ENCODE measurements at regions not wholly inside any gene's neighbourhood (a gene's known extent, or its start where the extent isn't known, plus 50 kb on each side); places are given as distances from the start of the nearest gene placed in this dataset.

- Histone ChIP-seq H3K9ac (ENCODE audit: low read length) (no peak overlapping the region), H3K9me3 (ENCODE audit: control insufficient read depth, low read depth, low read length) (no peaks in the 10 kb centered on the region), H3K4me3 (ENCODE audit: low read length) (no peak overlapping the region), H3K27me3 (ENCODE audit: control insufficient read depth, insufficient read depth, low read length) (no peaks in the 10 kb centered on the region), H3K4me1 (ENCODE audit: control insufficient read depth, low read depth, low read length) (peaks cover 7% of the 10 kb centered on the region), H3K27ac (ENCODE audit: low read length) (no peak overlapping the region), H3K36me3 (ENCODE audit: control insufficient read depth, low read depth, low read length) (no peaks in the 10 kb centered on the region)
Measured at GRCh38 chrX:45900766-45901615, 644.2 kb downstream of the ZNF674 start.

DNA sequence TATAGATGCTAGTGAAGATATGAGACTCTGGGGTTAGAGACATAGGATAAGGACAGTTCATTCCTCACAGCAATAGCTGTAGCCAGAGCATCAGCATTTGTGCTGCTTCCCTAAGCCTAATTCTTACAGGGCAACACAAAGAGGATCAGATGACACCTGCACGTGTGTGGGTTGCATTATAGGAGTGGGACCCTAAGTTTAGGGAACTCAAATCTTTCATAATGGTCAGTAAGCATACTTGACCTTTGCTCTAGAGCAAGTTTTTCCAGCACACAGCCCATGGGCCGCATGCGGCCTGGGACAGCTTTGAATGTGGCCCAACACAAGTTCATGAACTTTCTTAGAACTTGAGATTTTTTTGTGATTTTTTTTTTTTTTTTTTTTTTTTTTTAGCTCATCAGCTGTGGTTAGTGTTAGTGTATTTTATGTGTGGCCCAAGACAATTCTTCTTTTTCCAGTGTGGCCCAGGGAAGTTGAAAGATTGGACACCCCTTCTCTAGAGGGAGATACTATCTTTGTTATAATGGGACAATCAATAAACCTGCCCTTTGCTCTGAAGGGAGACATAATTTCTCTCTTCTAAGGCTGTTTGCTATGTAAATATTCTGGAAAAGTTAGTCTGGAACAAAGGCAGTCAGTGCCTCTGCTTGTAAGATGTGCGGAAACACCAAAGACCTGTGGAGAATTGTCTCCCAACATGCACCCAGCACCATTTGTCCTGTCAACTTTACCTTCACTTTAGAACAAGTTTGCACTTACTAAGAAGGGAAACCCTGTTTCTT, 650.2 kb downstream of the ZNF674 start:
- H3K9ac ChIP-seq (ENCODE audit: low read length), result no peak overlapping the region
- H3K27me3 ChIP-seq (ENCODE audit: control insufficient read depth, insufficient read depth, low read length), result no peaks in the 10 kb centered on the region
- H3K36me3 ChIP-seq (ENCODE audit: control insufficient read depth, low read depth, low read length), result no peaks in the 10 kb centered on the region
- H3K9me3 ChIP-seq (ENCODE audit: control insufficient read depth, low read depth, low read length), result peaks cover 4% of the 10 kb centered on the region
- no peak overlapping the region for H3K27ac ChIP-seq (ENCODE audit: low read length)
- H3K4me3 ChIP-seq (ENCODE audit: low read length), result no peak overlapping the region
- no peaks in the 10 kb centered on the region for H3K4me1 ChIP-seq (ENCODE audit: control insufficient read depth, low read depth, low read length)

GRCh38 chrX:45889471-45889870, 655.8 kb downstream of the ZNF674 start:
- Histone ChIP-seq H3K9me3 (ENCODE audit: control insufficient read depth, low read depth, low read length) (peaks cover 9% of the 10 kb centered on the region), H3K9ac (ENCODE audit: low read length) (no peak overlapping the region), H3K4me3 (ENCODE audit: low read length) (no peak overlapping the region), H3K4me1 (ENCODE audit: control insufficient read depth, low read depth, low read length) (no peaks in the 10 kb centered on the region), H3K27ac (ENCODE audit: low read length) (no peak overlapping the region), H3K27me3 (ENCODE audit: control insufficient read depth, insufficient read depth, low read length) (no peaks in the 10 kb centered on the region), H3K36me3 (ENCODE audit: control insufficient read depth, low read depth, low read length) (no peaks in the 10 kb centered on the region)

DNA sequence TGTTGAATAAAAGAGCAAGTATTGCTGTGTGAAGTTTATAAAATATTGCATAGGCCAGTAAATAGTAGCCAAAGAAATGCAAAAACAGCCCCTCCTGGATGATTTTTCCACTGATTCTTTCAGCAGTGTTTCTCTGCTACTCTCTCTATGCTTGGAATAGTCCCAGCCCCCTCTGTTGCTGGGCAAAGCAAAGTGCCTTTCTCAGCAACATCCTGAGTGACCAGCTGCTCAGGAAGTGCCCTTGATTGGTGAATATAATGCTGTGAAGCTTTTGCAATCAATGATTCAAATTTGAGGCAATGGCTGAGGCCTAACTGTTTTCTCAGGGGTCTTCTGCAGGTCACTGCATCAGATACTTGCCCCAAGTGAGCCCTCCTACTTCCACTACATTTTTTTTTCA, 656.7 kb downstream of the ZNF674 start:
- Histone ChIP-seq H3K4me3 (ENCODE audit: low read length) (no peak overlapping the region), H3K27me3 (ENCODE audit: control insufficient read depth, insufficient read depth, low read length) (no peaks in the 10 kb centered on the region), H3K9ac (ENCODE audit: low read length) (no peak overlapping the region), H3K4me1 (ENCODE audit: control insufficient read depth, low read depth, low read length) (no peaks in the 10 kb centered on the region), H3K36me3 (ENCODE audit: control insufficient read depth, low read depth, low read length) (no peaks in the 10 kb centered on the region), H3K9me3 (ENCODE audit: control insufficient read depth, low read depth, low read length) (peaks cover 9% of the 10 kb centered on the region), H3K27ac (ENCODE audit: low read length) (no peak overlapping the region)

DNA sequence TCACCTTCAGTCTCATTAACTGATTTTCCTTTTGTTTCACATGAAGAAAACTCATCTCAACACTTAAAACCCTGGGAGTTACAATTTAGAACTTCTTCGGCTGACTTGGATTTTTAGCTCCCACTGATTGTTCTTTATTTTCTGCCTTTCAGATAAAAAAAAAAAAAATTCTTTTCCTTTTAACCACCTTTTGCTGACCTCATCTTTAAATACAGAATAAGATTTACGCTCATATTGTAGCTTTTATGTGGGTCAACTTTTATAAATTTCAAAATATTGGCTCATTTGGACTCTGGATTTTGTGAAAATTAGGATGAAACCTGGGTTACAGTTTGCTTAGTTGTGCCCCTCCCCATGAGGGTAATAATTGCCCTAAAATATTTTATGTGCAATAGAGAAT, 659.3 kb downstream of the ZNF674 start:
- H3K4me1 ChIP-seq (ENCODE audit: control insufficient read depth, low read depth, low read length), result no peaks in the 10 kb centered on the region
- no peaks in the 10 kb centered on the region for H3K27me3 ChIP-seq (ENCODE audit: control insufficient read depth, insufficient read depth, low read length)
- no peaks in the 10 kb centered on the region for H3K36me3 ChIP-seq (ENCODE audit: control insufficient read depth, low read depth, low read length)
- no peak overlapping the region for H3K4me3 ChIP-seq (ENCODE audit: low read length)
- H3K27ac ChIP-seq (ENCODE audit: low read length), result no peak overlapping the region
- no peak overlapping the region for H3K9ac ChIP-seq (ENCODE audit: low read length)
- H3K9me3 ChIP-seq (ENCODE audit: control insufficient read depth, low read depth, low read length), result peaks cover 15% of the 10 kb centered on the region

DNA sequence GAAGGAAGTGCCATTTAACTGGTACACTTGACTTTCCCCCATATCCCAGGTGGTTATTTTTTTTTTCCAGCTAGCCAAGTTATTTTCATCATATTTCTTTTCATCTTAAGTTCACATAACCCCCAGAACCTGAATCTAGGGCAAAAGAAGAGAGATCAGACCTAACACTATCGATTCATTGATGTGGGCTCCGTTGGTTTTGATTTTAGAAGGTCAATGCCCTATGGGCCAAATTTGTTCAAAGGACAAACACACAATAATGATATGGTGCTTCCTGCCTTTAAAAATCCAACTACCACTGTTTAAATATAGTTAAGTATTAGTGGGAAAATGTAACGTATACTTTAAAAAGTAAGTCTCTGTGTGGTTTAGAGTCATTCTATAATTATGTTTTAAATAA, 665.7 kb downstream of the ZNF674 start:
- Histone ChIP-seq H3K9me3 (ENCODE audit: control insufficient read depth, low read depth, low read length) (peaks cover 10% of the 10 kb centered on the region), H3K27me3 (ENCODE audit: control insufficient read depth, insufficient read depth, low read length) (no peaks in the 10 kb centered on the region), H3K27ac (ENCODE audit: low read length) (no peak overlapping the region), H3K4me3 (ENCODE audit: low read length) (no peak overlapping the region), H3K4me1 (ENCODE audit: control insufficient read depth, low read depth, low read length) (no peaks in the 10 kb centered on the region), H3K9ac (ENCODE audit: low read length) (no peak overlapping the region), H3K36me3 (ENCODE audit: control insufficient read depth, low read depth, low read length) (no peaks in the 10 kb centered on the region)

GRCh38 chrX:45876206-45876605, 669.0 kb downstream of the ZNF674 start:
- Histone ChIP-seq H3K36me3 (ENCODE audit: control insufficient read depth, low read depth, low read length) (no peaks in the 10 kb centered on the region), H3K9me3 (ENCODE audit: control insufficient read depth, low read depth, low read length) (peaks cover 13% of the 10 kb centered on the region), H3K27ac (ENCODE audit: low read length) (no peak overlapping the region), H3K9ac (ENCODE audit: low read length) (no peak overlapping the region), H3K4me1 (ENCODE audit: control insufficient read depth, low read depth, low read length) (no peaks in the 10 kb centered on the region), H3K27me3 (ENCODE audit: control insufficient read depth, insufficient read depth, low read length) (no peaks in the 10 kb centered on the region), H3K4me3 (ENCODE audit: low read length) (no peak overlapping the region)

DNA sequence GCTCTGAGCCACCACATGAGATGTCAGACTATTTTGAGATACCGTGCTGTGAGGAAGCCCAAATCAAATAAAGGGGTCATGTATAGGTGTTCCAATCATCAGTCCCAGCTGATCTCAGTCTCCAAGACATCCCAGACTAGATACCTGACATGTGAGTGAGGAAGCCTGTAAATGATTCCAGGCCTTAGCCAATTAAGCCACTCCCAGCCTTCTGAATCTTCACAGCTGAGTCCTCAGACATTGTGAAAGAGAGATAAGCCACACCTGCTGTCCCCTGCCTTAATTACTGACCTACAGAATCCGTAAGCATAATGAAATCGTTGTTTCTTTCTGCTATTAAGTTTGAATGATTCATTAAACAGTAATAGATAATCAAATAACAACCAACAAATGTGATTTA, 671.4 kb downstream of the ZNF674 start:
- no peak overlapping the region for H3K27ac ChIP-seq (ENCODE audit: low read length)
- no peak overlapping the region for H3K4me3 ChIP-seq (ENCODE audit: low read length)
- H3K9me3 ChIP-seq (ENCODE audit: control insufficient read depth, low read depth, low read length), result peaks cover 13% of the 10 kb centered on the region
- H3K27me3 ChIP-seq (ENCODE audit: control insufficient read depth, insufficient read depth, low read length), result no peaks in the 10 kb centered on the region
- no peaks in the 10 kb centered on the region for H3K4me1 ChIP-seq (ENCODE audit: control insufficient read depth, low read depth, low read length)
- H3K9ac ChIP-seq (ENCODE audit: low read length), result no peak overlapping the region
- no peaks in the 10 kb centered on the region for H3K36me3 ChIP-seq (ENCODE audit: control insufficient read depth, low read depth, low read length)

DNA sequence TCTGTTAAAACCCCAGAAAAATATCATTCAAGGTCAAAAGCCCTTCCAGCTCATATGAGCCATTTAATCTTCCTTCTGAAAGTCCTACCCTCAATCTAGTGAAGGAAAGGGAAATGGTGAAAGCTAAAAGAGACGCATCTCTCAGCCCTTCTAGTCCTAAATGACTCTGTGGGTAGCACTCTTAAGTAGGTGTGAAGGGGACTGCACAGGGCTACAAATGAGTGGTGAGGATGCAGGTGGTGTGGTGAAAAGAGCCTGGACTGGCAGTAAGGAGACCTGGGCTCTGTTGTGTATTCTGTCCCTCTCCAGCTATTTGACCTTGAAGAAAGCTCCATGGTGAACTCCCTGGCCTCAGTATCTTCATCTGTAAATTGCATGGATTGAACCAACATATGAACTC, 671.8 kb upstream of the DIPK2B start:
- Histone ChIP-seq H3K27me3 (ENCODE audit: control insufficient read depth, insufficient read depth, low read length) (no peaks in the 10 kb centered on the region), H3K9ac (ENCODE audit: low read length) (no peak overlapping the region), H3K4me1 (ENCODE audit: control insufficient read depth, low read depth, low read length) (no peaks in the 10 kb centered on the region), H3K9me3 (ENCODE audit: control insufficient read depth, low read depth, low read length) (peaks cover 18% of the 10 kb centered on the region), H3K4me3 (ENCODE audit: low read length) (no peak overlapping the region), H3K36me3 (ENCODE audit: control insufficient read depth, low read depth, low read length) (no peaks in the 10 kb centered on the region), H3K27ac (ENCODE audit: low read length) (no peak overlapping the region)

GRCh38 chrX:45868425-45868824, 667.7 kb upstream of the DIPK2B start:
- Histone ChIP-seq H3K36me3 (ENCODE audit: control insufficient read depth, low read depth, low read length) (no peaks in the 10 kb centered on the region), H3K27ac (ENCODE audit: low read length) (no peak overlapping the region), H3K9me3 (ENCODE audit: control insufficient read depth, low read depth, low read length) (peaks cover 26% of the 10 kb centered on the region), H3K4me1 (ENCODE audit: control insufficient read depth, low read depth, low read length) (no peaks in the 10 kb centered on the region), H3K4me3 (ENCODE audit: low read length) (no peak overlapping the region), H3K27me3 (ENCODE audit: control insufficient read depth, insufficient read depth, low read length) (no peaks in the 10 kb centered on the region), H3K9ac (ENCODE audit: low read length) (no peak overlapping the region)

GRCh38 chrX:45862801-45863200, 662.1 kb upstream of the DIPK2B start:
- Histone ChIP-seq H3K36me3 (ENCODE audit: control insufficient read depth, low read depth, low read length) (no peaks in the 10 kb centered on the region), H3K27me3 (ENCODE audit: control insufficient read depth, insufficient read depth, low read length) (no peaks in the 10 kb centered on the region), H3K4me1 (ENCODE audit: control insufficient read depth, low read depth, low read length) (peaks cover 6% of the 10 kb centered on the region), H3K4me3 (ENCODE audit: low read length) (no peak overlapping the region), H3K9me3 (ENCODE audit: control insufficient read depth, low read depth, low read length) (peaks cover 21% of the 10 kb centered on the region), H3K27ac (ENCODE audit: low read length) (no peak overlapping the region), H3K9ac (ENCODE audit: low read length) (no peak overlapping the region)

Data from iPS-18a (cell line).